Neural progenitor cell (in vitro differentiated cells): ENCODE measurements at regions not wholly inside any gene's neighbourhood (a gene's known extent, or its start where the extent isn't known, plus 50 kb on each side); places are given as distances from the start of the nearest gene placed in this dataset.

Source experiments
- CTCF ChIP-seq: fragments of 200-600 bp; sonication (generic); IDR thresholded peaks from 2 replicates; pipeline ENCODE4 v1.5.1; 2017; ENCODE audit warnings: antibody characterized with exemption, mild to moderate bottlenecking
- EZH2phosphoT487 ChIP-seq: fragments of 200-600 bp; sonication (generic); IDR thresholded peaks from 2 replicates; pipeline ENCODE4 v1.6.1; 2017; ENCODE audit warnings: antibody characterized with exemption

GRCh38 chr2:221112744-221113143 is 459.4 kb downstream of the EPHA4 start:
- TF ChIP-seq CTCF (no peak), EZH2phosphoT487 (no peak)
